Stimulated activated CD8-positive, alpha-beta memory T cell treated with anti-CD3 and anti-CD28 coated beads, Interleukin-15, amount 100 ng/mL, for 24 hours (primary cell): ENCODE measurements at regions not wholly inside any gene's neighbourhood (a gene's known extent, or its start where the extent isn't known, plus 50 kb on each side); places are given as distances from the start of the nearest gene placed in this dataset.
"Not testable (repeated sequence)": the region's sequence is repeated elsewhere in the genome, so short reads cannot be mapped to it uniquely, and the experiment has no call there.

Experiments
- DNase-seq: peaks from one replicate; pipeline ENCODE4 v3.0.0-alpha.2; 2020; ENCODE audit warnings: low read depth

DNA sequence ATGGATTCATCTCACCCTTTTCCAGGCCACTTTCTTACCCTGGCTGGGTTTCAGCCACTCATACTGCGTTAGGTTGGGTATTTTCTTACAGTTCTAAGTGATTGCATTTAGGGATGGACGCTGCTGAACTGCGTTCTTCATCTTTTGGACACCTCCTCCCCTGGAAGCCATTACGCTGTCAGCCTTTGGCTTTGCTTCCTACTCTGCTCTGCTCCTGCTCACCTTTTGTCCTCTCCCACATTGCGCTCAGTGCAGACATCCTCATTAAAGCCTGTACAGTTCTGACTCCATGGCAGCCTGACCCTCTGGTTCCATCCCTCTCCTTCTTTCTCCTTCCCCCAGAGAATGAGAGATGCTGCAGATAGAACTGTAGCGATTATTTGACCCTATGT, 108.9 kb downstream of the SRGAP2 start:
- DNase-seq: not testable (repeated sequence)

DNA sequence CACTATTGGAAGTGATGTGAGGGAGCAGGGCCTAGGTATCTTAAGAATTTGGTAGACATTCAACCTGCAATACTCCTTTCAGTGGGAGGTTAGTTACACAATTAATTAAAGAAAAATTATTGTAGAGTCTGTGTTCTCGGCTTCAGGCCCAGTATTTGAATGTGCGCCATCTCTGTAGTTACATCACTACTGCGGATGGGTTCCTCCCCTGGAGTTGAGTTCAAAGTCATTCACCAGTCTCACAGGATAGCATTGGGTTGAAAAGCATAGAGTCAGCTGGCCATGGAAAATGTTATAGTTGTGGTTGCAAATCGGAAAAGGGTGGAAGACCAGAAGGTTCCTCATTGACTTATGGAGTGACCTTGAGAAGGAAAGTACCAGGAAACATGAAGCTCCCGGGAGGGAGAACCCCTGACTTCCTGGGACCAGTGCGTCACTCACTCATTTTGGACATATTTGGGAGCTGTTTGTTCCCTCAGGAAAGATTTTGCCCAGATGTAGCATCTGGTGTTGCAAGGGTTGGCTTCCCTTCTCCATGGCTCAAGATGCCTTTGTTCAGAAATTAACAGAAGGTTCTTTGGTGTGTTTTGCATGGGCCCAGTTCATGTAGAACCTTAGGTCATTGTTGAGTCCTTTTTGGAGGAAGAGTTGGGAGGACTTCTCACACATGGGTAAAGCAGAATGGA, 111.8 kb downstream of the SRGAP2 start:
- not testable (repeated sequence) for DNase-seq

DNA sequence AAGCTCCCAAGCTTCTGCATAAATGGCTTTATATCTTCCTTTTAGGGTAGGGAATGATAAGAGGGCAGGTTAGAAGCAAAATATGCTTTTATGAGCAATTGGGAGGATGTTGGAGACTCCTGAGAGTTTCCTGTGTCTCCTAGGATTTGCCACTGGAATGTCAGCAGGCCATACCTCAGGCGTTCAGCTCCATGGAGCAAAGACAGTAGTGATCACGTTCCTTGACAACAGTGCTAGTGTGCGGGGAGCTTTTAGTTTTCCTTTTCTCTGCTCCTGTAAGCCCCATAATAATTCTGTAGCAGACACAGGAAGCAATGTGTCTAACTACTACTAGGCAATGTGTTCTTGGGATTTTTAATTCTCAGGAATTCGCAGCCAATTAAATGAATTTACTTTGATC, 113.6 kb downstream of the SRGAP2 start:
- not testable (repeated sequence) for DNase-seq

DNA sequence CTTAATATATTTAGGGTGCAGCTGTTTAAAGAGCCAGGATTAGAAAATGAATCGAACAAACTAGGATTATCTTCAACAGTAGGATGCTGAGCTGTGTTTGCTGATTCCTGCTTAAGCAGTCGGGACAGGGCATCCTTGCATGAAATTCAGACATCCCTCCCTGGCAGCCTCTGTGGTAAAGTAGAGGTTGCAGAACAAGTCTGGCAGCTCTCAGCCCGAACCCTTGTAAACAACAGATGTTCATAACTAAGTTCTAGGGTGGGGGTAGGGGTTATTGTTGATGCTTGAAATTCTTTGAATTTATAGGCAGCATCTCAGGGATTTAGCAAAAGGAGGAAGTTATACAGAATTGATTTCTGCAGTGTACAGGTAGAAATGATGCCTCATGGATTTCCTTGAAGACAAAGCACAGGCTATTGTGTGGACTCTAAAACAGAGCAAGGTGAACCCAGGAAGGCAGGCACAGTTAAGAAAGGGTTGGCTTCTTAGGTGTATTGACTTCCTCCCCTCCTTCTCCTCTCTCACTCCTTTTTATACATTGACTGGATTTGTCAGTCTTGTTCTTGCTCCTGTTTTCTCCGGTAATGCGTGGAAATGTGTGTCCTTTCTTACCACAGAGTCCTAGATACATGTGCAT, 114.7 kb downstream of the SRGAP2 start:
- DNase-seq: not testable (repeated sequence)

DNA sequence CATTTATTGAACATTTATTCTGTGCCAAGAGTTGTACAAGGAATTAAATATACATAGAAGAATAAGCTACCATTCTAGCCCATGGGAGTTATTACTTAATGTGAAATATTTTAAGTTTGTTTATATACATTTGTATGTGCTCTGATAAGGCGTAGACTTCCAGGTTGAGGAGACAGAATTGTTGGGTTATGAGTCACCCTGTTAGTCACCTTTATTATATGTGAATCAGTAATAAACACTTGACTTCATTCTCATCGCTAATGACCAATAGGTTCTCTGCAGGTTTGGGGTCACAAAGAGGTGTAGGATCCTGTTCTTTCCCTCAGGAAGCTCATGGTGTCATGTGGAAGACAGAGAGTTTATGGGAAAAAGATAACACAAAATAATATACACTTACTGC, 116.9 kb downstream of the SRGAP2 start:
- not testable (repeated sequence) for DNase-seq

DNA sequence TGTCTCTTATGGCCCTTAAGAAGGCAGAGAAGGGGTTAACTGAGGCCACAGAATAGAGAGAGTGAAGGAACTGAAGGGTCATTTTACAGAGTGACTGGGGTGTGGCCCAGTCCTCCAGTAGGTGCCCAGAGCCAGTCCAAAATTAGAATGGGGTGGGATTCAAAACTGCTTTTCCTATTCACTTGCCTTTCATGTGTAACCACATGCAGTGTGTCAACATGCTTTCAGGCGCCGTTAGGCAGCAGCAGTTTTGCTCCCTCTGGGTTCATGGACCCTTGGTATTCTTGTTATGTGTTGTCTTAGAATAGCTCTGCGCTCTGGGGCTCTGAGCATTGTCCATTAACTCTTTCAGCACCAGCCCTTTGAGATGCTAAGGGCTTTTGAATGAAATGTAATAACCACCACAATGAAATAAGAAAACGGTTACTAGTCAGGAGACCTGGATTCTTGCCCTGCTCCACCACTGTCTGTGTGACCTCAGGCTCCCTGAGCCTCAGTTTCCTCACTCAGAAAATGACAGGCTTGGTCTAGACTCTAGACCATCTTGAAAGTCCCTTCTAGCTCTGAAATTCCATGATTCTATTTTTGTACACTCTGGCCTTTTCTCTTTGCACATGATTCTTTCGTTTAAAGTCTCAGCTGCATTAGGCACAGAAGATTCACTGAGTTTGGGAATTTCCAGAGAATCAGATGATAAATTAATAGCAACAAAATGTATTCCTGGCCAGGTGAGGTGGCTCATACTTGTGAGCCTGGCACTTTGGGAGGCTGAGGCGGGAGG, 123.0 kb downstream of the SRGAP2 start:
- DNase-seq: not testable (repeated sequence)

DNA sequence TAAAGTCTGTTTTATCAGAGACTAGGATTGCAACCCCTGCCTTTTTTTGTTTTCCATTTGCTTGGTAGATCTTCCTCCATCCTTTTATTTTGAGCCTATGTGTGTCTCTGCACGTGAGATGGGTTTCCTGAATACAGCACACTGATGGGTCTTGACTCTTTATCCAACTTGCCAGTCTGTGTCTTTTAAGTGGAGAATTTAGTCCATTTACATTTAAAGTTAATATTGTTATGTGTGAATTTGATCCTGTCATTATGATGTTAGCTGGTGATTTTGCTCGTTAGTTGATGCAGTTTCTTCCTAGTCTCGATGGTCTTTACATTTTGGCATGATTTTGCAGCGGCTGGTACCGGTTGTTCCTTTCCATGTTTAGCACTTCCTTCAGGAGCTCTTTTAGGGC, 128.3 kb downstream of the SRGAP2 start:
- not testable (repeated sequence) for DNase-seq

DNA sequence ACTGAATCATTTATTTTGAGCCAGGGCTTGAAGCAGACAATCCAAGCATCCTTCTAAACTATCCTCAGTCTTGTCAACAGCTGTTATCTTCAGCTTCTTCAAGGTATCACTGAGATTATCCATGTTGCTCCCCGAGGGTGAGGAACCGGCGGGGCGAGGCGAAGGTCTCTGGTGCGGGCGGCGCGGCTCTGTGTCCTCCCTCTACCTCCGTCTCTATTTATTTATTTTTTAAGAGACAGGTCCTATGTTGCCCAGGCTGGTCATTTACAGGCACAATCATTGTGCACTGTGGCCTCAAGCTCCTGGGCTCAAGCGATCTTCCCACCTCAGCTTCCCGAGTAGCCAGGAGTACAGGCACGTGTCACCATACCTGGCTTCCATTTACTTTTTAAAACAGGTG, 130.0 kb downstream of the SRGAP2 start:
- not testable (repeated sequence) for DNase-seq

DNA sequence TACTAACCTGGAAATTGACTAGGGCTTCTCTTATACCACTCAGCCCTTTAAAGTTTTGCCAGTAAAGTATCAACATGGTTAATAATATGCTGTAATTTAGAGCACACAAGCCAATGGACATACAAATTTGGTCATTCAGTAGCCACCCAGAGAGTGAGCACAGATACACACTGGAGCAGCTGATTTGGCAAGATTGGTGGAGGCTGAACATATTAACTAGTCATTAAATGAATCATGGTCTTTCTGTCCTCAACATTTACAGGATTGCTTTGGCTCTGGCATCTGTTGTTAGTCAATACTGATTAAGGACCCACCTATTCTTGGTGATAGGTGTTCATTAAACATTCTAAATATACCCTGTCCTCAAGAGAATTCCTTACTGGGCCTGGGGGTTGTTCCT, 130.6 kb downstream of the SRGAP2 start:
- not testable (repeated sequence) for DNase-seq

DNA sequence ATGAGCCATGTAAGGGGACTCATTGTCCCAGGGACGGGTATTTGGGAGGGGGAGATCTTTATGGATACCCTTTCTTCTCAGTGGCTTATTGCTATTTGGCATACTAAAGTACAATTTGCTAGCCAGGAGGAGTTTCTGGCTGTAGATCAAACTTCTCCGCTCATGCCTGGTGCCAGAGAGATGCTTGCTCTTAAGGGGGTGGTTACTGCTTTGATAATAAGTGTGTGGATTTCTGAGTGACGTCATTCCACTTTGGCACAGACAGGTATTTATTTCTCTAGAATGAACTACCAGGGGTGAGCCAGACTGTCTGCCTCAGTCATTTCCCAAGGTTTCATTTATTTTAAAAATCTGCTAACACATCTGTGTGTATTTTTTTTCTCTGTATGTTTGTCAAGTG, 131.1 kb downstream of the SRGAP2 start:
- DNase-seq: not testable (repeated sequence)

DNA sequence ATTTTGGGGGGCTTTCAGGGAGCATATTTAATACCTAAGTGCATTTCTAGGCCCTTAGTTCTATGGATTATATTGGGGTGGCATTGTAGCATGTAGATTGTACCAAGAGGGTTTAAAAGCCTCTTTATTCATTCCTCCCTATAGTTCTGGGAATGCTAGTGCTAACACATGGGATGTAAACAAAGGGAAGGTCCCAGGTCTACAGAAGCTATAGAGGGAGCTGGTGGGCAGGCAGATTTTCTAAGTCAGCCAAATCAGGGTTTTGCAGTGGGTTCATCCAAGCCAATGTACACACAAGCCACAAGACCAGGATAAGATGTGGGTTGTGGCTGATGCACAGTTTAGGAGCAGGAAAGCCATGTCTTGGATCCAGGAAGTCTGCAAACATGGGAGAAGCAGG, 131.8 kb downstream of the SRGAP2 start:
- DNase-seq: not testable (repeated sequence)

DNA sequence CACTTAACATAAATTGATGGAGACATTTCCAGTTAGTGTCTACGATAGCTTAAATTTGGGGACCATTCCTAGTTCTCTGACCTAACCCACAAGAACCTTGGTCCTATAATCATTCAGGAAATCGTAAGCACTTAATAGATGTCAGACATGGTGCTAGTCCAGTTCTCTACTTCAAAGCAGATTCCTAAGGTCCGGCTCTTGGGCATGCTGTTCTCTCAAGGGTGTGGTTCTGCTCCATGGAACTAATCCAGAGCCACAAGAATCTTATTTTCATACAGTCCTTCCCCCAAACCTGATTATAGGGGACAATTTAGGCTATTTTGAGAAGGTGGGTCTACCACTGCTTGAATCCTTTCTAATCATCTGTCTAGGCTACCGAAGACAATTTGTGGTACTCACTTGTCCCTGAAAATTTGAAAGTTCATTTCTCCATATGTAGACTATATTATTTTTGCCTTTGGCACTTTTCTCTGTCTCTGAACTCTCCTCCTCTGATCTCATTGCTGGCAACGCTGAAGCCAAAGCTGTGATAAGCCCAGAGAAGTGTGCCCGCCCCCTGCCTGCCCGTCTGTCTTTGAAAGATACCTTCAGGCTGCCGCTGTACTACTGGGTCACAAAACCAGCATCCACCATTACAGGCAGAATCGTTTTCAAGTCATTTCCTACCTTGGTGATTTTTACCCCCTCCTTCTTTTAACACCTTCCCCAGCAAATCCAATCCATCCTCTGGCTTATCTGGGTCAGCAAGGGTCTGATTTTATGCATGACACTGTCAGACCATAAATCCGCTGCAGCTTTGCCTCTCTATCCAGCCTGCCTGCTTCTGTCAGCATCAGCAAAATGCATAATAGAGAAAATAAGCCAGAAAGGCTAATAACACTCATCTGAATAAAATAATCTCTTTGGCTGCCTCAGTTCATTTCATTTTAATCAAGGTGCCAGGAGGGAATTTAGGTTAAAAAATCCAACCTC, 132.8 kb downstream of the SRGAP2 start:
- not testable (repeated sequence) for DNase-seq

DNA sequence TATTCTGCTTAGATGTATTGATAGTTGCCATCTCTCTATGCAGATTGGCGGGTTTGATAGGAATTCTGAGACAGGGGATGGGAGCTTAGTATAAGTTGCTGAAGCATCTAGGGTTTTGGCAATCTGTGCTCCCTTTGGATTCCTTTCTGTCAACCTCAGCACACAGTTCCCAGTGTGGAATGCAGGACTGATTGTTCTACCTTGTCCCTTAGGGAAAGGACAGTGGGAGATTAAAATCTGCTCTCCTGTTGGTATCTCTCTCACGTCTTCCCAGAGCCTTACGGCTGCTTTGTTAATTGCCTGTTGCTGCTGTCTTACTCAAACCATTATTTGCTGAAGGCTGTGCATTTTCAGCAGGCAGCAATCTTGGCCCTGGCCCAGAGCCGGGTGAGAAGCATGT, 133.3 kb upstream of the IKBKE start:
- DNase-seq: not testable (repeated sequence)

DNA sequence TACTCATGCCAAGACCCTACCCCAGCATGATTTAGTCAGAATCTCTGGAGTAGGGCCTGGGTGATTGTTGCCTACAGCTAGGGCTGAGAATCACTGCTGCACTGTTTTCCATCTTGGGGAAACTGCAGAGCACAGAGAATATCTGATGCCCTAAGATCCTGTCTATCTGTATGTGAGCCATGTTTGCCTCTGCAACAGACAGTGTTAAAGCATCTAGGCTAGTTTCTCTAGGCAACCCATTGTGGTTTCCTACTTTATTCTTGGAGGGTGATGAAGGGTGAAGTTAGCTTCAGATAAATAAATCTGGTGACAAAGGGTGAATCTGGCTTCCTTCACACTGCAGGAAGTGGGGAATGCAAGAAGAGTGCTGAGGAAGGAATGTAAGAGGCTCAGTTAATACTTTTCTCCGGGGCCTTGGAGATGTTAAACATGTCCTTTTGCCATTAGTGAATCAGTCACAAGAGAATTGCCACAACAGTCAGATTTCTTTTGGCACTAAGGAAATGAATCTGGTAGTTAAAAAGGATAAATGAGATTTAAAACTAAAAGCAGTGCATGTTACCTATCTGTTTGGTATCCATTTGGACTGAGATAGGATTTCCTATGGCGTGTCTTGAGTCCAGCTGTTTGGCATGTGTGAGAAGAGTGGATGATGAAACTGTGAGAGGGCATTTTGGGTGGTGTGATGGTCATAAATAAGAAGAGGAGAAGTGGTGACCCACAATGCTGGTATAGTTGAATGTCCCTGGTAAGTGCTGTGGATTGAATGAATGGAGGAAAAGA, 119.6 kb upstream of the IKBKE start:
- not testable (repeated sequence) for DNase-seq

DNA sequence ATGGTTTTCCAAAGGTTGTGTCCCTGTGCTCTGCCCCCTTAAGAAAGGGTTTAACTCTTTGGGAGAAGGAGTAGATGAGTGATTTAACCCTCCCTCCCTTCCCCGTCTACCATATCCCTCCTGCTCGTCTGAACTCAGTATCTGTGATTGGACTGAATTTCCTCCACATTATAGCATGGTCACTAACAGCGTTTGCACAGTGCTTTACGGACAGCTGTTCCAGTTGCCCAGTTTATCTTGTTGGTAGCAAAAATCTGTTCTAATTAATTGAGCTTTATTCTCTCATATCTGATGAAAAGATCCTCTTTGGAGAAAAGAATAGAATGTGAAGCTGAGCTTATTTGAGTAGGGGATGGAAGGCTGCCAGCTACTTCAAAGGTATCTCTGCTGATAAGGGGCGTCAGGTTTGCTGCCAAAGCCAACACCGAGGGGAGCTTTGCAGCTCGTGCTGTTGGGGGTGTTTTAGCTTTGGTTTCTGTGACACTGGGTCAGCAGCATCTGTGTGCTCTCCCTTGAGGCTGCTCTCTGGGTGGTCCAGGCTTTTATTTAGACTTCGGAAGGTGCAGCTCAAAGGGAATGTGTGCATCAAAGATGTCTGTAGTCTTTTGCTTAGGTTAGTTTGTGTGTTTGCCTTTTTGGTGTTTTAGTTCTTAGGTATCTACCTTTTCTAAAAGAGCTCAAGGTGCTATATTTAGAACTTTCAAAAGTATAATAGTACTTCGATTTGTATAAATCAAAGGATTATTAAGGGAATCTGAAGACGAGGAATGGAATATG, 118.8 kb upstream of the IKBKE start:
- DNase-seq: not testable (repeated sequence)

DNA sequence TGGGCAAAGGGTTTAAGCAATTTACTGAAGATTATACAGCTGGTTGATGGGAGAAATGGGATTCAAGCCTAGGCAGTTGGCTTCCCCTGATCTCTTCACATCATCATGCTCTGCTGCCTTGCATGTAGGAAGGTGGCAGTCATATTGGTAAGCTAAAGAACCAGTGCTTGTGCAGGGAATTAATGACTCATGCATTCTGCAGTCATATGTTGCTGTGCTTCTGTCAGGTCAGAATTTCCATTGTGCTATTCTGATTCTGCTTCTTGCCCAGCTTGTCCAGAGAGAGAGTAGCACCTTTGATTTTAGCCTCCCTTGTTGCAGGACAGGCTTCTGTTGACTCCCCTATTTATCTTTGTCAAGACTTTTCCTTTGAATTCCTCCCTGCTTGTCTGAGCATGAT, 114.0 kb upstream of the IKBKE start:
- DNase-seq: not testable (repeated sequence)

DNA sequence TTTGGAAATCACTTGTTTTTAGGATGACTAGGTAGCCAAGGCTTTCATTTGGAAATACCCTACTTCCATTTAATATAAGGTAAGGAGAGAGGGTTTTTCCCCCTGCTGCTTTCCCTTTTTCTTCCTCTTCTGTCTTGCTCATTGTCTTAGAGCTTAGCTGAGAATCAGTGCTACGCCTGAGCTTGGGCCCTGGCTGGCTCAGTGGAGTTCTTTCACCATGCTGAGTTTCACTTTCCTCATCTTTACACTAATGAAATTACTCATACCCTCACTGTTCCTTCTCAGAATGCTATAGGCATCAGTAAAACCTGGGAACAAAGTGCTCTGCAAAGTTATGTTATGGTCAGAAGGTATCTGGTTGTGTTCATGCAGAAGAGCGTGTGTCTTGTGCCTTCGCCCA, 112.3 kb upstream of the IKBKE start:
- peak; percentile 1 for DNase-seq

DNA sequence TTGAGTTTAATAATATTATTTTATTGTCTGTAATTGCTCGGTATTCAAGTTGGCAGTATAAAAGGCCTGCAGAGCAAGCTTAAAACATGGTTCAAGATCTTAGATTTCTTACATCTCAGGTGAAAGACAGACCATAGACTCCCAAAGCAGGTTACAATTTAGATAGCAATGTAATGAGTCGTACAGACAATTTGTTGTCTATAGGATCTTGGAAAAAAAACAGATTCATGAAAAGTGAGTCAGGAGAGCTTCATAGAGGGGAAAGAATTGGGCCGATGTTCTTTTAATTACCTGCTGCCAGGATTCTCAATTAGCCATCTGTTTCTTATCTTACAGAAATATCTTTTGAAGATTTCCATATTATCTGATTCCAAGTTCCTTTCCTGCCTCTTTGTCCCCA, 111.5 kb upstream of the IKBKE start:
- DNase-seq: not testable (repeated sequence)

DNA sequence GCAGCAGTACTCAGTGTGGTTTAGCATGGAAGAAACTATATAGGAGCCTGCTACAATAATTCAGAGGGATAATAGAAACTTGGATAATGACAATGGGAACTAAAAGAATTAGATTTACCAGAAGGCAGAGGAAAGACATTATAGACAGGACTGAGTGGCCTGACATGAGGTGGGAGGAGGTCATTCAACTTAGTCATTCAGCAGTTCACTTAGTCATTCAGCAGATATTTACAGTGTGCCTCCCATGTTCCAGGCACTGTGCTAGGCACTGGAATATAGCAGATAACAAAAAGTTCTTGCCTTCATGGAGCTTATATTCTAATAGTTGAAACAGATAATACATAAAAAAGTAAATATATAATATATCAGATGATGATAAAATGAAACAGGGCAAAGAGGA, 110.9 kb upstream of the IKBKE start:
- not testable (repeated sequence) for DNase-seq

DNA sequence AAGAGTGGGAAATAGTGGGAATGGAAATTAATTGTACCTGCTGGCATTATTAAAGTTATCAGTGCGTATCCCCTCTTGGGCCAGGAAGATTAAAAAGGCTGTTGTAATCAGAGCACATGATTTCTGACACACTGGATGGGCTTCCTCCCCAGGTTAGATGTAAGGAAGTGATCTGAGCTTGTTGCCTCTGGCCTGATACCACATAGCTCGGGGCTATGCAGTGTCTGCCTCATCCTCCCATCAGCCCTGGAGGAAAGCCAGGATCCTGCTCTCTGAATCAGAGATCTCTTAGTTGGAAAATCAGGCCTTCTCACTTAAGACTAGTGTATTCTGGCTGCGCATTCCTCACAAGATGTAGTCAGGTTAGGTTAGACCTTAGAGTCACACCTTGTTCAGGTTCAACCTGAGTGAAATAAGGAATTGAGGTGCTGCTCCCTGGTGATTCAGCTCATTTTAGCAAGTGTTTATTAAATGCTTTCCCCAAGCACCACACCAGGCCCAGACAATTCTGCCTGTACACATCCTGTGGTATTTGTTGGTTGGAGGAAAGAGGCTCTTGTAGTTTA, 108.2 kb upstream of the IKBKE start:
- not testable (repeated sequence) for DNase-seq
